Ishikawa (cell line): ENCODE measurements at regions not wholly inside any gene's neighbourhood (a gene's known extent, or its start where the extent isn't known, plus 50 kb on each side); places are given as distances from the start of the nearest gene placed in this dataset.

ENCODE experiments used
- CEBPB ChIP-seq: IDR thresholded peaks from 2 replicates; pipeline ENCODE4 v1.6.1; 2012
- CREB1 ChIP-seq: IDR thresholded peaks from 2 replicates; pipeline ENCODE4 v1.6.1; 2012; ENCODE audit warnings: low read depth
- EGR1 ChIP-seq: IDR thresholded peaks from 2 replicates; pipeline ENCODE4 v1.6.1; 2012
- EP300 ChIP-seq: IDR thresholded peaks from 2 replicates; pipeline ENCODE4 v1.6.1; 2012; ENCODE audit warnings: borderline replicate concordance
- FOXM1 ChIP-seq: IDR thresholded peaks from 2 replicates; pipeline ENCODE4 v1.6.1; 2012; ENCODE audit warnings: low read depth, borderline replicate concordance
- MAX ChIP-seq: IDR thresholded peaks from 2 replicates; pipeline ENCODE4 v1.6.1; 2012
- NFIC ChIP-seq: IDR thresholded peaks from 2 replicates; pipeline ENCODE4 v1.6.1; 2012
- RAD21 ChIP-seq: IDR thresholded peaks from 2 replicates; pipeline ENCODE4 v1.6.1; 2012; ENCODE audit warnings: low read depth
- REST ChIP-seq: IDR thresholded peaks from 2 replicates; pipeline ENCODE4 v1.6.1; 2012; ENCODE audit warnings: low read depth, mild to moderate bottlenecking
- TAF1 ChIP-seq: IDR thresholded peaks from 2 replicates; pipeline ENCODE4 v1.6.1; 2012; ENCODE audit warnings: low read depth, mild to moderate bottlenecking
- TCF12 ChIP-seq: IDR thresholded peaks from 2 replicates; pipeline ENCODE4 v1.6.1; 2012; ENCODE audit warnings: low read depth
- TEAD4 ChIP-seq: IDR thresholded peaks from 2 replicates; pipeline ENCODE4 v1.6.1; 2012
- USF1 ChIP-seq: IDR thresholded peaks from 2 replicates; pipeline ENCODE4 v1.6.1; 2012
- YY1 ChIP-seq: IDR thresholded peaks from 2 replicates; pipeline ENCODE4 v1.6.1; 2012; ENCODE audit warnings: low read depth
- ZBTB7A ChIP-seq: IDR thresholded peaks from 2 replicates; pipeline ENCODE4 v1.6.1; 2012; ENCODE audit warnings: low read depth

- TF ChIP-seq USF1: no peak
- TF ChIP-seq ZBTB7A: no peak
- no peak for TF ChIP-seq CREB1
- TF ChIP-seq TEAD4: no peak
- TF ChIP-seq EGR1: no peak
- TF ChIP-seq CEBPB: no peak
- TF ChIP-seq EP300: no peak
- TF ChIP-seq TAF1: no peak
- TF ChIP-seq REST: no peak
- no peak for TF ChIP-seq RAD21
- no peak for TF ChIP-seq YY1
- TF ChIP-seq FOXM1: no peak
Observed at GRCh38 chr13:83153848-83154247, 728.4 kb downstream of the SLITRK1 start.

- TF ChIP-seq CEBPB (no peak), EGR1 (no peak), FOXM1 (no peak), TAF1 (no peak), MAX (no peak), EP300 (no peak), REST (no peak)
Observed at GRCh38 chr13:83151308-83151660, 731.0 kb downstream of the SLITRK1 start.

- TF ChIP-seq EP300: no peak
- TF ChIP-seq TCF12: no peak
- TF ChIP-seq ZBTB7A: no peak
- no peak for TF ChIP-seq RAD21
- no peak for TF ChIP-seq MAX
- TF ChIP-seq FOXM1: no peak
- no peak for TF ChIP-seq TAF1
- no peak for TF ChIP-seq USF1
- TF ChIP-seq TEAD4: no peak
- no peak for TF ChIP-seq REST
- TF ChIP-seq NFIC: no peak
- TF ChIP-seq CEBPB: no peak
Observed at GRCh38 chr13:83150616-83151307, 731.5 kb downstream of the SLITRK1 start.

GRCh38 chr13:83136660-83137059 lies 745.6 kb downstream of the SLITRK1 start:
- TF ChIP-seq MAX (no peak), YY1 (no peak), TCF12 (no peak), REST (no peak), ZBTB7A (no peak), CREB1 (no peak), NFIC (no peak), EGR1 (no peak), RAD21 (no peak)
